GM23248 (cell line): ENCODE measurements at regions not wholly inside any gene's neighbourhood (a gene's known extent, or its start where the extent isn't known, plus 50 kb on each side); places are given as distances from the start of the nearest gene placed in this dataset.

ENCODE experiments used
- EZH2 ChIP-seq: fragments of 200-600 bp; sonication (generic); IDR thresholded peaks from 2 replicates; pipeline ENCODE4 v1.6.1; 2018; ENCODE audit warnings: antibody characterized with exemption, mild to moderate bottlenecking; ENCODE audit not compliant: insufficient read depth, poor library complexity, severe bottlenecking
- EZH2phosphoT487 ChIP-seq: fragments of 200-600 bp; sonication (generic); IDR thresholded peaks from 2 replicates; pipeline ENCODE4 v1.6.1; 2018; ENCODE audit warnings: antibody characterized with exemption, moderate library complexity, mild to moderate bottlenecking, low read depth; ENCODE audit not compliant: insufficient read depth

DNA sequence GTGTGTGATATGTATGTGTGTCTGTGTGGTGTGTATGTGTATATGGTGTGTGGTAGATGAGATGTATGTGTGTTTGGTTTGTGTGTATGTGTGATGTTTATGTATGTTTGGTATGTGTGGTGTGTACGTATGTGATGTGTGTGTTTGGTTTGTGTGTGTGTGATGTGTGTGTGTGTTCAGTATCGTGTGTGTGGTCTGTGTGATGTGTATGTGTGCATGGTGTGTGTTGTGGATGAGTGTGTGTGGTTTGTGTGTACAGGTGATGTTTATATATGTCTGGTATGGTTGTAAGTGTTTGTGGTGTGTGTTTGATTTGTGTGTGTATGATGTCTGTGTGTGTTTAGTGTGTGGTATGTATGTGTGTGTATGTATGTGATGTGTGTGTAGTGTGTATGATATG is 199.4 kb downstream of the SUDS3 start:
- no peak for TF ChIP-seq EZH2
- TF ChIP-seq EZH2phosphoT487, result no peak
